ENCODE measurements at regions not wholly inside any gene's neighbourhood (a gene's known extent, or its start where the extent isn't known, plus 50 kb on each side); places are given as distances from the start of the nearest gene placed in this dataset.

DNA sequence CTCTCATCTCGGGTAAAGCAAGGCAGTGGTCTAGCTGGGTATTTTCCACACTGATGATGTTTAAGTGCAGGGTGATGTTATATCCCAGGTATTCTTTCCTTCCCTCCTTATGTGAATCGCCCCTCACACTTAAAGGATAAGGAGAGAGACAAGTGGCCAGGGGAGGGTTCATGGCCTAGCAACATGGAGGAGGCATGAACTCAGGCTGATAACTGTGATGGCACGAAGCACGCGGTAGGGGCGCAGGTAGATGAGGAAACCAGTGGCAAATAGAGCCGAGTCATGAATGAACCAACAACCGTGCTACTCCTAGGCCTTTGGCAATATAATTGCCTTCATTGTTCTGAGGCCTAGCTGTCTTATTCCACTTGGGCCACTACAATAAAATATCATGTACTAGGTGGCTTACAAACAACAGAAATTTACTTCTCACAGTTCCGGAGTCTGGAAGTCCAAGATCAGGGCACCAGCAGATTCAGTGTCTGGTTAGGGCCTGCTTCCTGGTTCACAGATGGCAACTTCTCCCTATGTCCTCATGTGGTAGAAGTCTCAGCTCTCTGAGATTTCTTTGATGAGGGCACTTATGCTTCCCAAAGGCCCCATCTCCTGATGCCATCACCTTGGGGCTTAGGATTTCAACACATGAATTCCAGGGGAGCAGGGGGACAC lies 56.0 kb upstream of the PIK3CG start:
- TF ChIP-seq EZH2 (IDR thresholded peaks at IDR 0.05) (no peak), POLR2AphosphoS5 (IDR thresholded peaks at IDR 0.05; ENCODE audit: borderline replicate concordance, low read depth, low read length) (no peak), FOXP2 (optimal IDR thresholded peaks at IDR 0.05; ENCODE audit: control extremely low read depth, extremely low read length, insufficient read depth) (no peak)
